Smooth muscle cell (in vitro differentiated cells): ENCODE measurements at regions not wholly inside any gene's neighbourhood (a gene's known extent, or its start where the extent isn't known, plus 50 kb on each side); places are given as distances from the start of the nearest gene placed in this dataset.

Source experiments
- DNase-seq: peaks from one replicate; lab custom pipeline; 2025; ENCODE audit not compliant: unreplicated experiment; lab: John Stamatoyannopoulos, UW
- H2AFZ ChIP-seq: fragments of 200-600 bp; sonication (generic); 2 replicates; pipeline ENCODE4 v1.6.0; 2016; ENCODE audit warnings: antibody characterized with exemption, low read depth, mild to moderate bottlenecking
- H3F3A ChIP-seq: fragments of 200-600 bp; sonication (generic); 2 replicates; pipeline ENCODE4 v1.6.0; 2017; ENCODE audit warnings: antibody characterized with exemption, low read depth
- H3K27ac ChIP-seq: fragments of 200-600 bp; sonication (generic); 2 replicates; pipeline ENCODE4 v1.5.1; 2016; ENCODE audit warnings: low read depth, mild to moderate bottlenecking
- H3K27me3 ChIP-seq: fragments of 200-600 bp; sonication (generic); 2 replicates; pipeline ENCODE4 v1.6.1; 2016; ENCODE audit warnings: low read depth, mild to moderate bottlenecking
- H3K36me3 ChIP-seq: fragments of 200-600 bp; sonication (generic); 2 replicates; pipeline ENCODE4 v1.5.1; 2016; ENCODE audit warnings: low read depth
- H3K4me1 ChIP-seq: fragments of 200-600 bp; sonication (generic); 2 replicates; pipeline ENCODE4 v1.5.1; 2016; ENCODE audit warnings: low read depth
- H3K4me2 ChIP-seq: fragments of 200-600 bp; sonication (generic); 2 replicates; pipeline ENCODE4 v1.6.0; 2016; ENCODE audit warnings: mild to moderate bottlenecking
- H3K4me3 ChIP-seq: fragments of 200-600 bp; sonication (generic); 2 replicates; pipeline ENCODE4 v1.5.1; 2016; ENCODE audit warnings: mild to moderate bottlenecking
- H3K79me2 ChIP-seq: fragments of 200-600 bp; sonication (generic); 2 replicates; pipeline ENCODE4 v1.6.0; 2016; ENCODE audit warnings: low read depth, mild to moderate bottlenecking
- H3K9ac ChIP-seq: fragments of 200-600 bp; sonication (generic); 2 replicates; pipeline ENCODE4 v1.6.0; 2016; ENCODE audit warnings: low read depth
- H3K9me3 ChIP-seq: fragments of 200-600 bp; sonication (generic); replicated peaks from 2 replicates; pipeline ENCODE4 v1.5.1; 2016; ENCODE audit warnings: low read depth
- H4K20me1 ChIP-seq: fragments of 200-600 bp; sonication (generic); 2 replicates; pipeline ENCODE4 v1.6.0; 2016; ENCODE audit warnings: low read depth
- WGBS: methylation state at CpG from one replicate; pipeline ENCODE4 v1.1.7; 2016; ENCODE audit warnings: low lambda C conversion rate; 5-methylcytosine and 5-hydroxymethylcytosine counted together
- TF ChIP-seq, protein P1 (sequence below): fragments of 200-600 bp; sonication (generic); IDR thresholded peaks from 2 replicates; pipeline ENCODE4 v1.5.1; 2017; ENCODE audit warnings: borderline replicate concordance, mild to moderate bottlenecking, antibody characterized with exemption; ENCODE audit not compliant: insufficient read depth, poor library complexity, severe bottlenecking

DNA sequence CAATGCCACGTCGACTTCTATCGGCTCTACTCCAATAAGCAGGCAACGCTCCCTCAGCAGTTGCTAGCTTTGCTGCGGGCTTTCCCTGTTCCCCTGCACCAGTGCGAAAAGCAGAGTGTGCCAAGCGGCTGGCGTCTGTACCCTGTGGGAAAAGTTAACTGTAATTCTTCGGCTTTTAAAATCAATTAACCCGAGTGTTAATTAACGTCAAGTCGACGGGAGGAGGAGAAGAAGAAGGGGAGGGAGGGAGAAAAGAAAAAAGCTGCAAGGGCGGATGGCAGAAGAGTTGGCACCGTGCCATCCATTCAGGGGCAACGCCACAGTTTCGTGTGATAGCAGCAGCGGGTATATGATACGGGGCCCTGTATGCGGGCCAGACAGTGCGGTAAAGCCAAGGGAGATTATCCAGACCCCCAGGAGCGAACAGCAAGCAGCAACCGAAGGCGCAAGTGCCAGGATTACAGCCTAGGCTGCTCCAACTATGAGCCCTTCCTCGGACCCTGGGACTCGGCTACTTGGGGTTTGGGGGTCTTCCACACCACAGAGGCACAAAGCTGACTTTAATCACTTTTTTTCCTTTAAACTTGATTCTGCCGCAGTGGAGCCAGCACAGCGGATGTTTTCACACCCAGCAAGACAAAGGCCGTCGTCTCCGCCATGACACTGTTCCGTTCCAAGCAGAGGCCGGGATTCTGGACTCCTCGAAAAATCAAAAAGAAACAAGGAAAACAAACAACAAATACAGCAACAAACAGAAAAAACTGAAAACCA lies 253.8 kb upstream of the PMFBP1 start:
- no peak overlapping the region for H3K4me2 ChIP-seq
- H3K27me3 ChIP-seq = no peaks in the 10 kb centered on the region
- H3F3A ChIP-seq = no peaks in the 10 kb centered on the region
- H4K20me1 ChIP-seq = no peaks in the 10 kb centered on the region
- DNase-seq = no peak
- H3K36me3 ChIP-seq = peaks cover 21% of the 10 kb centered on the region
- 94% methylated on average over 33 of the region's 34 CpGs for WGBS
- H3K9me3 ChIP-seq = peaks cover 19% of the 10 kb centered on the region
- no peak overlapping the region for H2AFZ ChIP-seq
- H3K9ac ChIP-seq = no peak overlapping the region
- H3K27ac ChIP-seq = no peak overlapping the region
- no peaks in the 10 kb centered on the region for H3K79me2 ChIP-seq
- TF ChIP-seq, protein P1, sequence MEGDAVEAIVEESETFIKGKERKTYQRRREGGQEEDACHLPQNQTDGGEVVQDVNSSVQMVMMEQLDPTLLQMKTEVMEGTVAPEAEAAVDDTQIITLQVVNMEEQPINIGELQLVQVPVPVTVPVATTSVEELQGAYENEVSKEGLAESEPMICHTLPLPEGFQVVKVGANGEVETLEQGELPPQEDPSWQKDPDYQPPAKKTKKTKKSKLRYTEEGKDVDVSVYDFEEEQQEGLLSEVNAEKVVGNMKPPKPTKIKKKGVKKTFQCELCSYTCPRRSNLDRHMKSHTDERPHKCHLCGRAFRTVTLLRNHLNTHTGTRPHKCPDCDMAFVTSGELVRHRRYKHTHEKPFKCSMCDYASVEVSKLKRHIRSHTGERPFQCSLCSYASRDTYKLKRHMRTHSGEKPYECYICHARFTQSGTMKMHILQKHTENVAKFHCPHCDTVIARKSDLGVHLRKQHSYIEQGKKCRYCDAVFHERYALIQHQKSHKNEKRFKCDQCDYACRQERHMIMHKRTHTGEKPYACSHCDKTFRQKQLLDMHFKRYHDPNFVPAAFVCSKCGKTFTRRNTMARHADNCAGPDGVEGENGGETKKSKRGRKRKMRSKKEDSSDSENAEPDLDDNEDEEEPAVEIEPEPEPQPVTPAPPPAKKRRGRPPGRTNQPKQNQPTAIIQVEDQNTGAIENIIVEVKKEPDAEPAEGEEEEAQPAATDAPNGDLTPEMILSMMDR = no peak
- H3K4me1 ChIP-seq = no peaks in the 10 kb centered on the region
- no peak overlapping the region for H3K4me3 ChIP-seq

DNA sequence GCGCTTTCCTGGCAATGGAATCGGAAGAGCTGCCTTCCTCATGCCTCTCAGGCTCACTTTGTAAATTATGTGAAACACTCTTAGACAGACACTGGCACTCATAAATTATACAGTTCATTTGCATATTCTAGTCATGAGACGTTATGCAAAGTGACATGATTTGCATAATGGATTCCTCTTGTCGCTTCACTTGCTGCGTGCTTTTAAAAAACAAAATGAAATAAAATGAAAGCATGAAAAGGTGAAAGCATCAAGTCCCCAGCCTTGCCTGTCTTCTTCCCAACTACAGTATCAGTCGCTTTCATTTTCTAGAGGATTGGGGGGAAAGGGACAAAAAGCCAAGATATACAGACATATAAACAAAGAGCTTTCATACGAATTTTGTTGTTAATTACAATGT lies 252.8 kb upstream of the PMFBP1 start:
- no peak overlapping the region for H3K4me2 ChIP-seq
- H3K4me1 ChIP-seq = no peaks in the 10 kb centered on the region
- H3K79me2 ChIP-seq = no peaks in the 10 kb centered on the region
- no peak for DNase-seq
- H3K36me3 ChIP-seq = peaks cover 21% of the 10 kb centered on the region
- no peak overlapping the region for H2AFZ ChIP-seq
- TF ChIP-seq, protein P1 = no peak
- no peaks in the 10 kb centered on the region for H3K27me3 ChIP-seq
- H4K20me1 ChIP-seq = no peaks in the 10 kb centered on the region
- no peak overlapping the region for H3K9ac ChIP-seq
- no peaks in the 10 kb centered on the region for H3F3A ChIP-seq
- H3K9me3 ChIP-seq = peaks cover 19% of the 10 kb centered on the region
- no peak overlapping the region for H3K4me3 ChIP-seq
- WGBS = 91% methylated on average over 7 of the region's 7 CpGs
- H3K27ac ChIP-seq = no peak overlapping the region

DNA sequence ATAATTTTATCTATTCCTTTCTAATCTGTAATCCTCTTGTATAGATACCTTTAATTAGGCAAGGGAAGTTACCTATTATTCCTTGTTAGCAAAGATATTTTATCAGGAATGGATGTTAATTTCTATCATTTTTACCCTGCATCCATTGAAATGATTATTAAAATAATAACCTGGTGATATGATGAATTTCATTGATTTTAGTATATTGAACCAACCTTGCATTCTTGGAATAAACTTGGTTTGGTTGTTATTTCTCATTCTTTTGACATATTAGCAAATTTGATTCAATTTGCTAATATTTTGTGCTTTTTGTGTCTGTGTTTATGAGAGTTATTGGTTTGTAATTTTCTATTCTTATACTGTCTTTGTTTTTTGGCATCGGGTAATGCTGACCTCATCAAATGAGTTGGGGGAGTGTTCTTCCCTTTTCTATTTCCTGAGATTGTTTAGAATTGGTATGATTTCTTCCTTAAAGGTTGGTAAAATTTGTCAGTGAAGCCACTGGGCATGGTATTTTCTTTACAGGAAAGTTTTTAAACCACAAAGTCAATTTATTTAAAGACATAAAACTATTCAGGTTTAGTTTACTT lies 250.4 kb upstream of the PMFBP1 start:
- no peak for DNase-seq
- Histone ChIP-seq H3K9me3 (peaks cover 19% of the 10 kb centered on the region), H4K20me1 (no peaks in the 10 kb centered on the region), H3K4me1 (no peaks in the 10 kb centered on the region), H2AFZ (no peak overlapping the region), H3K4me3 (no peak overlapping the region), H3K79me2 (no peaks in the 10 kb centered on the region), H3F3A (no peaks in the 10 kb centered on the region), H3K9ac (no peak overlapping the region), H3K4me2 (no peak overlapping the region), H3K27me3 (no peaks in the 10 kb centered on the region), H3K27ac (no peak overlapping the region), H3K36me3 (peaks cover 21% of the 10 kb centered on the region)
- TF ChIP-seq, protein P1 = no peak
- 97% methylated on average over 1 of the region's 1 CpG for WGBS

DNA sequence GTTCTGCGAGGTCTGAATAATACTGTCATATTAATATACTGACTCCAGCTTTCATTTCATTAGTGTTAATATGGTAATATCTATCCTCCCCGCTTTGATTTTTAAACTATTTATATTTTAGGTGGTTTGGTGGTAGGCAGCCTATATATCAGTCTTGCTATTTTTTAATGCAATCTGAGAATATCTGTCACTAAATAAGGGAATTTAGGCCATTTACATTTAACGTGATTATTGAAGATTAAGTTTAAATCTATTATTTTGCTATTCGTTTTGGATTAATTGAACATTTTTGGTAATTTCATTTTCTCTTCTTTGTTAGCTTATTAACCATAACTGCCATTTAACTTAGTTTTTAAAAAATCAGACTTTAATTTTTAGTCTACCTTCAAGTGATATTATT lies 247.7 kb upstream of the PMFBP1 start:
- 95% methylated on average over 4 of the region's 4 CpGs for WGBS
- DNase-seq = no peak
- TF ChIP-seq, protein P1 = no peak

More for the DNA sequence above, 247.7 kb upstream of the PMFBP1 start:
- no peaks in the 10 kb centered on the region for H3K27me3 ChIP-seq
- peaks cover 21% of the 10 kb centered on the region for H3K36me3 ChIP-seq
- H3K9me3 ChIP-seq = peaks cover 19% of the 10 kb centered on the region
- no peak overlapping the region for H3K4me2 ChIP-seq
- no peak overlapping the region for H3K4me3 ChIP-seq
- H3K4me1 ChIP-seq = no peaks in the 10 kb centered on the region
- H3F3A ChIP-seq = no peaks in the 10 kb centered on the region
- H3K9ac ChIP-seq = no peak overlapping the region
- no peaks in the 10 kb centered on the region for H4K20me1 ChIP-seq
- H2AFZ ChIP-seq = no peak overlapping the region
- no peak overlapping the region for H3K27ac ChIP-seq
- no peaks in the 10 kb centered on the region for H3K79me2 ChIP-seq
